OCI-M1 (cell line): ENCODE measurements at regions not wholly inside any gene's neighbourhood (a gene's known extent, or its start where the extent isn't known, plus 50 kb on each side); places are given as distances from the start of the nearest gene placed in this dataset.

Experiments used
- DNase-seq: peaks from one replicate; lab custom pipeline; 2025; lab: John Stamatoyannopoulos, UW

DNA sequence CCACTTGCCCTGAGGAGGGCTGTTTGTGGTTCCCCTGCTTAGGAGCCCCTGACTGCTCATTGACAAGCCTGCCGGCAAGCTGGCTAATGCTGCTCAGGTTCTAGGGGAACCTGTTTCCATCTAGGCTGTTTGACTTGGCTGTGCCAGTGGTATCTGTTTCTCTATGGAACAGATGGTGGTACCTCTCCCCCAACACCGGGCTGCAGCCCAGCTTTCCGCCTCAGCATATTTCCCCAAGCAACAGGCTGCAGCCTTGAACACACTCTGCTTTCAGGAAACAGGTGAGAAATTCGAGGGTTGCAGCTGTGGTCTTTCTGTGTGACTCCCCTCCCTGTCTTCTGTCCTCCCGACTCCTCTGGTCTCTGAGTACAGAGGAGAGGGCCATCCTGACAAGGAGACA is 132.3 kb downstream of the TMEM132E start:
- no peak for DNase-seq

GRCh38 chr17:34710226-34710625 is 130.8 kb downstream of the TMEM132E start:
- no peak for DNase-seq

DNA sequence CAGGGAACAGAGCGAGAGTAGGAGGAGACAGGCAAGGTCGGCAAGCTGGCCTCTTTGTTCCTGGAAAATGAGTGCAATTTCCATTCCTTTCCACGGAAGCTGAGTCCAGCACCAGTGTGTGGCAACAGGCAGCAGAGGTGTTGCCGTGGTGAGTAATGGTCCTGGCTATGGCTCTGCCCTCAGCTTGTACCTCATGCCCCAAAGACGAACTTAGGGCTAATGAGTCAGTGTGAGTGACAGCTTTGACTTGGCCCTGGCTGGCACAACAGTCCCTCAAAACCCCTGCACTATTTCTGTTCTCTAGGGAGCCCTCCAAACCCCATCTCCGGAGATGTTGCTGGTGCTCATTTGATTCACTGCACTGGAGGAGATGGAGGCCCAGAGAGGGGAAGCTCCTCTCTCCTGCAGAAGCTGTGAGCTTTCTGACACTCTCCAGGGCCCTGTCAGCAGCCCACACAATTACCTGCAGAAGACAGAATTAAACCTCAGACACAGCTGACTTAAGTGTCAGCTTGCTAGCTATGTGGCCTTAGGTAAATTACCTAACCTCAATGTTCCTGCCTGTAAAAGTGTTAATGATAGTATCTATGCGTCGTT is 129.9 kb downstream of the TMEM132E start:
- no peak for DNase-seq

DNA sequence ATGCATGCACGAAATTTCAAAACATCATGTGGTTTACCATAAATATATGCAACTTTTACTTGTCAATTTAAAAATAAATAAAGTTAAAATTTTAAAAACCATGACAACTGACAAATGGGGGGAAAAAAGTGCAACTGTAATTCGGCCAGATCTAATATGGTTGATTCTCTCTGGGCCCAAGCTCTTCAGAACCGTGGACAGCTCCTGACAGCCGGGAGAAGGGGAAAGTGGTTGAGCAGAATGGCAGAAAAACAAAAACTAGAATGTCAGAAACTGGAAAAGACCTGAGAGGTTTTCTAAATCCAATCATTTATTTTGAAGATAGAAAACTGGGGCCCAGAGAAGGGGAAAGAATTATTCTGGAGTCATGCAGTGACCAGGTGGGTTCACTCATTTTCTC is 126.6 kb downstream of the TMEM132E start:
- peak; percentile 54 for DNase-seq

- DNase-seq, result peak; percentile 54
Measured at GRCh38 chr17:34703533-34703932, 124.2 kb downstream of the TMEM132E start.

DNA sequence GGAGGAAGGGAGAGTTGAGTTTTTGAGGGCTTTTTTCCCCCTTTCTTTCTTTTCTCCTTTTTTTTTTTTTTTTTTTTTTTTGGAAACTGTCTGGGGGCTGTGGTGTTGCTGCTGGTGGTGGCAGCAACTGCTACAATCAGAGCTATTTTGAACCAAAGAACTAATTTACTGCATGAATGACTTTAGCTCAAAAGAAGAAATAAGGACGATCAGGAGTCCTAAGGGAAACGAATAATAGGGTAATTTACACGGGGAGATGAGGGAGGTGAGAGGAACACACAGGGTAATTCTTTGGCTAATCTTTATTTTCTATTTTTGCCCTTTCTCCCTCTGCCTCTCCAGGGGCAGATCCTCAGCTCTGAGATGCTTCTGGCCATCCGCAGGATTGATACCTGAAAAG is 119.8 kb downstream of the TMEM132E start:
- no peak for DNase-seq

- DNase-seq, result no peak
Measured at GRCh38 chr17:34692920-34693319, 113.5 kb downstream of the TMEM132E start.
